Stimulated activated CD8-positive, alpha-beta memory T cell treated with anti-CD3 and anti-CD28 coated beads, Interleukin-15, amount 100 ng/mL, for 48 hours (primary cell): ENCODE measurements at regions not wholly inside any gene's neighbourhood (a gene's known extent, or its start where the extent isn't known, plus 50 kb on each side); places are given as distances from the start of the nearest gene placed in this dataset.
"Not testable (repeated sequence)": the region's sequence is repeated elsewhere in the genome, so short reads cannot be mapped to it uniquely, and the experiment has no call there.

ENCODE experiments used
- DNase-seq, 2 donors: peaks; one replicate each; pipeline ENCODE4 v3.0.0-alpha.2; 2020; ENCODE audit warnings: low read depth in 2 of 2

- DNase-seq, result no peak
Observed at GRCh38 chr5:159588941-159589340, 258.7 kb upstream of the IL12B start.

- DNase-seq, result no peak
Observed at GRCh38 chr5:159593518-159594073, 263.3 kb upstream of the IL12B start.

- DNase-seq, result not testable (repeated sequence)
Observed at GRCh38 chr5:159595561-159595960, 265.3 kb upstream of the IL12B start.

- DNase-seq, result no peak
Observed at GRCh38 chr5:159601216-159601615, 270.9 kb upstream of the IL12B start.

GRCh38 chr5:159602434-159602833, 272.1 kb upstream of the IL12B start:
- no peak for DNase-seq

GRCh38 chr5:159605585-159605984, 275.3 kb upstream of the IL12B start:
- DNase-seq, result no peak

GRCh38 chr5:159609359-159609758, 279.1 kb upstream of the IL12B start:
- DNase-seq, result no peak

- DNase-seq, result no peak
Observed at GRCh38 chr5:159610966-159611579, 280.8 kb upstream of the IL12B start.

GRCh38 chr5:159616952-159617351, 286.7 kb upstream of the IL12B start:
- no peak for DNase-seq

- DNase-seq, result no peak
Observed at GRCh38 chr5:159619826-159620225, 289.5 kb upstream of the IL12B start.

- no peak for DNase-seq
Observed at GRCh38 chr5:159620853-159621540, 290.7 kb upstream of the IL12B start.

GRCh38 chr5:159628703-159629102, 287.6 kb upstream of the ADRA1B start:
- no peak for DNase-seq

GRCh38 chr5:159629158-159629557, 287.1 kb upstream of the ADRA1B start:
- no peak for DNase-seq

GRCh38 chr5:159630545-159630944, 285.7 kb upstream of the ADRA1B start:
- no peak for DNase-seq

GRCh38 chr5:159631001-159631400, 285.3 kb upstream of the ADRA1B start:
- no peak for DNase-seq

GRCh38 chr5:159632866-159633265, 283.4 kb upstream of the ADRA1B start:
- DNase-seq, result no peak

GRCh38 chr5:159638481-159638880, 277.8 kb upstream of the ADRA1B start:
- no peak for DNase-seq

- no peak for DNase-seq
Observed at GRCh38 chr5:159638954-159639559, 277.2 kb upstream of the ADRA1B start.

GRCh38 chr5:159639590-159639989, 276.7 kb upstream of the ADRA1B start:
- no peak for DNase-seq

GRCh38 chr5:159640446-159640845, 275.8 kb upstream of the ADRA1B start:
- no peak for DNase-seq

- DNase-seq, result no peak
Observed at GRCh38 chr5:159640921-159641320, 275.4 kb upstream of the ADRA1B start.

GRCh38 chr5:159641371-159642039, 274.8 kb upstream of the ADRA1B start:
- no peak for DNase-seq
